NT2/D1 (cell line): ENCODE measurements at regions not wholly inside any gene's neighbourhood (a gene's known extent, or its start where the extent isn't known, plus 50 kb on each side); places are given as distances from the start of the nearest gene placed in this dataset.

ENCODE experiments used
- SUZ12 ChIP-seq: IDR thresholded peaks from 2 replicates; pipeline ENCODE4 v1.6.1; 2011; ENCODE audit not compliant: insufficient read length, insufficient read depth; ENCODE audit errors: extremely low read depth
- YY1 ChIP-seq: IDR thresholded peaks from 2 replicates; pipeline ENCODE4 v1.6.1; 2011; ENCODE audit not compliant: insufficient read length, insufficient read depth
- ZNF274 ChIP-seq: IDR thresholded peaks from 2 replicates; pipeline ENCODE4 v1.6.1; 2011; ENCODE audit warnings: mild to moderate bottlenecking, low read depth, low read length

GRCh38 chr2:67669168-67669567, 272.0 kb downstream of the ETAA1 start:
- TF ChIP-seq ZNF274 = no peak
- TF ChIP-seq SUZ12 = no peak
- no peak for TF ChIP-seq YY1
